Psoas muscle (tissue), 7 donors: ENCODE measurements at regions not wholly inside any gene's neighbourhood (a gene's known extent, or its start where the extent isn't known, plus 50 kb on each side); places are given as distances from the start of the nearest gene placed in this dataset.

ENCODE experiments used
- ATAC-seq, 4 donors: fragments of 200-7000 bp; cut with Tn5 transposase; one replicate each; pipeline ENCODE4 v1.9.1; 2020; ENCODE audit warnings: moderate library complexity in 3 of 4, mild to moderate bottlenecking in 2 of 4
- DNase-seq, 2 donors: peaks; one replicate each; pipeline ENCODE4 v3.0.0-alpha.2; 2020
- H3K27ac ChIP-seq: fragments of 200-600 bp; one replicate; pipeline ENCODE4 v1.8.0; 2022
- H3K27me3 ChIP-seq, 3 donors: fragments of 200-600 bp in 1 of 3; one replicate each; pipeline versions ENCODE4 v1.6.1 to v1.8.0; 2013 to 2022; ENCODE audit warnings: low read length in 2 of 3, mild to moderate bottlenecking in 2 of 3, moderate library complexity in 1 of 3; ENCODE audit not compliant: insufficient read depth in 3 of 3
- H3K36me3 ChIP-seq, 2 donors: fragments of 200-600 bp in 1 of 2; one replicate each; pipeline versions ENCODE4 v1.6.1 to v1.8.0; 2013 to 2022; ENCODE audit warnings: low read depth in 1 of 2, mild to moderate bottlenecking in 1 of 2, moderate library complexity in 1 of 2; ENCODE audit not compliant: insufficient read depth in 1 of 2
- H3K4me1 ChIP-seq: fragments of 200-600 bp; one replicate; pipeline ENCODE4 v1.8.0; 2022
- H3K4me3 ChIP-seq: fragments of 200-600 bp; one replicate; pipeline ENCODE4 v1.8.0; 2022; ENCODE audit warnings: mild to moderate bottlenecking
- H3K9me3 ChIP-seq: fragments of 200-600 bp; one replicate; pipeline ENCODE4 v1.8.0; 2022
- WGBS, 3 donors: extraction: QIAGEN DNeasy Blood & Tissue Kit; methylation state at CpG; one replicate each; pipeline versions ENCODE4 v1.1.6 to v1.1.7; 2013; 5-methylcytosine and 5-hydroxymethylcytosine counted together
- intact Hi-C, 2 donors: fragments of 100-400 bp; cut with DNase I; formaldehyde crosslinking; loops; one replicate each; pipeline versions ENCODE4 v1.11.0 to v1.14.2; 2022
- TF ChIP-seq, protein P1 (sequence below): fragments of 200-600 bp; IDR thresholded peaks from one replicate; pipeline ENCODE4 v1.8.0; 2022; ENCODE audit warnings: antibody characterized with exemption
- donor health status: healthy with polysubstance abuse.
- donor health status: DM: no; HTN: no; CAD: no; lungs with moderate emphysema.
- donor health status: Bipolar disorder and iron deficiency.
- donor health status: healthy.
- donor health status: DM: yes; HTN: yes; CAD: no.
- donor health status: DM: no; HTN: no; CAD: no.
- donor health status: DM: yes; HTN: yes; CAD: no.

DNA sequence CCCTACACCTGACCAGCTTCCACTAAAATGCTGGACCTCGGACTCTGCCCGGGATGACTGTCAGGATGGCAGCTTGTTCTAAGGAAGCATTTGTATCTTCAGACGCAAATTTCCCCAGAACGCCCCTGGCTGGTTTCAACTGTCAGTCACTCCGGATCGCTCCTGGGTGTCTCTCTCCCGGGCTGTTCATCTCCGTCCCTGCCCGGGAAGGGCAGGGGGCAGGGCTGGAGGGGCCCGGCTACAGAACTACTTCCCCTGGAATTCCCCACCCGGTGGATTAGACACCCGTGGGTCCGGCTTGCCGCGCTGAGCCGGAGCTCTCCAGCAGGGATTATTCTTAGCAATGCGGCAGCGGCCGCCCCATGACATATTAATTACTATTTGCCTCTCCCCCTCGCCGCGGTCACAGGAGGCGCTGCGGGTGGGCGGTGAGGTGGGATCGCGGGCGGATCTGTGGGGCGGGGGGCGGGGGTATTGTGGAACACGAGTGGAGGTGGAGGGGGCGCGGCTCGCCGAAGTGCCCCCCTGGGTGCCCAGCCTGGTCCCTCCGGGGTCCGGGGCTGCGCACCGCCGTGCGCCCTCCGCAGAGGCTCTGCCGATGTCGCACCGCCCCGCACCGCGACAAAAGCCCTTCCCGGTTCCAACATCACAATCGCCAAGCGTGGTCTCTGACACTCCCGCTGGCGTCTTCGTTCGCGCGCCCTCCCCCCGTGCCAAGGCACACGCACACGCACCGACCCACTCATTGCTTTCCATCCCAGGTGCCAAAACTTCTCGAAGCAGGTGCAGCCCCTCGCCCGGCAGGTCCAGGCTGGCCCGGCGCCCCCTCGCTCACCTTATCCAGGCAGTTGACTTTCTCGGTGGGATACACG, 276.1 kb upstream of the NEBL start:
- no peak for ATAC-seq
- no peaks in the 10 kb centered on the region for H3K4me1 ChIP-seq
- peak overlapping the region; percentile 61 for H3K4me3 ChIP-seq
- H3K36me3 ChIP-seq: no peaks in the 10 kb centered on the region
- 1% methylated on average over 42 to 69 of the region's 69 CpGs for WGBS, 3 donors
- no peaks in the 10 kb centered on the region for H3K9me3 ChIP-seq
- intact Hi-C loops: no loop called here
- H3K27me3 ChIP-seq: peaks cover 0 to 50% (median 10%) of the 10 kb centered on the region in 3 donors
- TF ChIP-seq, protein P1, sequence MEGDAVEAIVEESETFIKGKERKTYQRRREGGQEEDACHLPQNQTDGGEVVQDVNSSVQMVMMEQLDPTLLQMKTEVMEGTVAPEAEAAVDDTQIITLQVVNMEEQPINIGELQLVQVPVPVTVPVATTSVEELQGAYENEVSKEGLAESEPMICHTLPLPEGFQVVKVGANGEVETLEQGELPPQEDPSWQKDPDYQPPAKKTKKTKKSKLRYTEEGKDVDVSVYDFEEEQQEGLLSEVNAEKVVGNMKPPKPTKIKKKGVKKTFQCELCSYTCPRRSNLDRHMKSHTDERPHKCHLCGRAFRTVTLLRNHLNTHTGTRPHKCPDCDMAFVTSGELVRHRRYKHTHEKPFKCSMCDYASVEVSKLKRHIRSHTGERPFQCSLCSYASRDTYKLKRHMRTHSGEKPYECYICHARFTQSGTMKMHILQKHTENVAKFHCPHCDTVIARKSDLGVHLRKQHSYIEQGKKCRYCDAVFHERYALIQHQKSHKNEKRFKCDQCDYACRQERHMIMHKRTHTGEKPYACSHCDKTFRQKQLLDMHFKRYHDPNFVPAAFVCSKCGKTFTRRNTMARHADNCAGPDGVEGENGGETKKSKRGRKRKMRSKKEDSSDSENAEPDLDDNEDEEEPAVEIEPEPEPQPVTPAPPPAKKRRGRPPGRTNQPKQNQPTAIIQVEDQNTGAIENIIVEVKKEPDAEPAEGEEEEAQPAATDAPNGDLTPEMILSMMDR: no peak
- no peak overlapping the region for H3K27ac ChIP-seq
- peak in 1 of 2 donors; percentile 15 for DNase-seq

DNA sequence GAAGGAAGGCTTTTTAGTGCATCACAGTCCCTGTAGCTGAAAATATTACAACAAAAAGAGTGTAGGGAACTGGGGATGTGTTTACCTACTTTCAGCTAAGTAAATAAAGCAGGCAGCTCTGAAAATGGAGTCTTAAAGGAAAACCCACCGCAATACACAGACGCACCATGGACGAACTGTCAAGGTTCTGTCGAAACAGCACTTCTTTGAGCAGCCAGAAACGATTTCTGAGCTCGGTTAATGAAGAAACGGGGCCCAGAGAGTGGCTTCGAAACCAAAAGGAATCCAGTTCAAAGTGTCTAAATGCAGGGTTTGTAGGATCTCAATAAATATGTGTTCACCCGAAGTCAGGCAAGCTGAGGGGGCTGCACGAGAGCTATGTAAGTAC, 275.4 kb upstream of the NEBL start:
- intact Hi-C loops: no loop called here
- ATAC-seq (no peak), DNase-seq (no peak)
- 37 to 46% (median 42%) methylated on average over 10 of the region's 10 CpGs for WGBS, 3 donors
- peak overlapping the region; percentile 61 for H3K4me3 ChIP-seq
- no peaks in the 10 kb centered on the region for H3K4me1 ChIP-seq
- no peaks in the 10 kb centered on the region for H3K36me3 ChIP-seq
- TF ChIP-seq, protein P1: no peak
- no peaks in the 10 kb centered on the region for H3K9me3 ChIP-seq
- peaks cover 0 to 50% (median 10%) of the 10 kb centered on the region in 3 donors for H3K27me3 ChIP-seq
- no peak overlapping the region for H3K27ac ChIP-seq

DNA sequence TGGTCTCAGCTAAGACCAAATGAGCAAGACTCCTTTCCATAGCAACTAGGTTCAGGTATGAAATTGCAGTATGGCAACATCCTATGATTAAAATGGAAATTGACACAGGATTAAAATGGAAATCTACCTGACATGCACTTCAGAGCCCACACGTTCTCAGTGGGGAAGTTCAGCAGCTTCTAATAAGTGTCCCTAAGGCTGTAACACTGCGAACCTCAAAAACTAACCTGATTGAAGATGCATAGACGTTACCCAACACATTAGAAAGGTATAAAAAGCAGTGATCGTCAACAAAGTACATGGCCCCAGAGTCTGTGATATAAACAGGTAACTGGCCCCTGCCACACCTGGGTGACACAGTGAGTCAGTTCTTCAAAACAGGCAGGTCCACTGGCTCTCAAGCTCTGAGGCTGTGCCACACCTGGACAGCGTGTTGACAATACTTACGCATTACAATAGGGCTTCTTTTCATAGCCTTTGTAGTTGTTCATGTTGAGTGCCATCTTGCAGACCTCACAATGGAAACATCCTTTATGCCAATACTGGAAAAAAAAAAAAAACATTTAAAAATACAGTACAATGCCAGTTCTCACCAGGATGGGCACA, 274.9 kb upstream of the NEBL start:
- WGBS, 3 donors: 91 to 95% (median 91%) methylated on average over 6 of the region's 6 CpGs
- peaks cover 0 to 50% (median 10%) of the 10 kb centered on the region in 3 donors for H3K27me3 ChIP-seq
- no peak for ATAC-seq
- no peak overlapping the region for H3K27ac ChIP-seq
- H3K9me3 ChIP-seq: no peaks in the 10 kb centered on the region
- no peaks in the 10 kb centered on the region for H3K36me3 ChIP-seq
- DNase-seq: no peak
- intact Hi-C loops: no loop called here
- no peaks in the 10 kb centered on the region for H3K4me1 ChIP-seq
- no peak overlapping the region for H3K4me3 ChIP-seq
- TF ChIP-seq, protein P1: no peak

DNA sequence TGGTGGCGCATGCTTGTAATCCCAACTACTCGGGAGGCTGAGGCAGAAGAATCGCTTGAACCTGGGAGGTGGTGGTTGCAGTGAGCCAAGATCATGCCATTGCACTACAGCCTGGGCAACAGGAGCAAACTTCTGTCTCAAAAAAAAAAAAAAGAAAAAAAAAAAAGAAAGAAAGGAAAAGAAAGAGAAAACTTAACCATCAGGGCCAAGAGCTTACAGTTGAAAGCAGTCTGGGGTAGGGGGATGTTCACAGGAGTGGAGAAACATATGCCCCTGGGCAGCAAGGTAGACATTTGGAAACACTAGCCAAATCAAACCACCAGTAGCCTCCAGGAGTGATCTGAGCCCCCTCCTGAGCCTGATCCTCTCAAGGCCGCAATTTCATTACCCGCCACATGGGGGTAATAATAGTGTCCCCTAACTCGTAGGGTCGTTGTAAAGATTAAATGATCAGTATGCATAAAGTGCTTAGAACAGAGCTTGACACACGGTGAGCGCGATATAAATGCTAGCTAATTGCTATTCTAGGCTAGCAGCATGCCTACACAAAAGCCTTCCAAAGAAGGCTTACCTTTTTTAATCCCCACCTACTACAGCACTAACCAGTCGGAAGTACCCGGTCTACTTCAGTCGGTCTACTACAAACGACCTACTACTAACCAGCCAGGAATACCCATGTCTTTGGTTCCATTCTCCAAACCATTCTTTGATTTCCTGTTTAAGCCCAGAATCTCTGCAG, 274.3 kb upstream of the NEBL start:
- Histone ChIP-seq H3K27me3 (peaks cover 0 to 49% (median 10%) of the 10 kb centered on the region in 3 donors), H3K4me1 (no peaks in the 10 kb centered on the region), H3K27ac (no peak overlapping the region), H3K36me3 (no peaks in the 10 kb centered on the region), H3K9me3 (no peaks in the 10 kb centered on the region), H3K4me3 (no peak overlapping the region)
- no peak for DNase-seq
- 84 to 85% (median 85%) methylated on average over 14 of the region's 14 CpGs for WGBS, 3 donors
- intact Hi-C loops: no loop called here
- no peak for ATAC-seq
- TF ChIP-seq, protein P1: no peak
